HG03045 (cell line): ENCODE measurements at regions not wholly inside any gene's neighbourhood (a gene's known extent, or its start where the extent isn't known, plus 50 kb on each side); places are given as distances from the start of the nearest gene placed in this dataset.
"Not testable (repeated sequence)": the region's sequence is repeated elsewhere in the genome, so short reads cannot be mapped to it uniquely, and the experiment has no call there.

Experiments used
- ATAC-seq: cut with Tn5 transposase; IDR thresholded peaks from one replicate; pipeline ENCODE4 v1.9.1; 2021; ENCODE audit warnings: mild to moderate bottlenecking, moderate library complexity; ENCODE audit not compliant: unreplicated experiment

- peak; percentile 64 for ATAC-seq
These were observed 582.8 kb downstream of the ZEB2 start for GRCh38 chr2:143936848-143937722.

DNA sequence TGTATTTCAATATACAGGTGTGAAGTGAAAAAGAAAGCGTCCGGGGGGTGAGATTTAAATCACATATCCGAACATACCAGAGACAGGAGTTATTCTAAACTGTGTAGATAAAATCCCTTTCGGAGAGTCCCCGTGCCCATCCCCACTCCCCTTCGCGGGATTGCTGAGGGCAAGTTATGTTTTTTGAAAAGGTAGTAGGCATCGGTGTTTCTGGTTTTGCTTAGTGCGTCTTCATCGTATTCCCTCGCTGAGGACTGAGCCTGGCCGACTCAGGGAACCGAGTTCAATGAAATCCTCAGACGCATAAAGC is 583.4 kb downstream of the ZEB2 start:
- no peak for ATAC-seq

DNA sequence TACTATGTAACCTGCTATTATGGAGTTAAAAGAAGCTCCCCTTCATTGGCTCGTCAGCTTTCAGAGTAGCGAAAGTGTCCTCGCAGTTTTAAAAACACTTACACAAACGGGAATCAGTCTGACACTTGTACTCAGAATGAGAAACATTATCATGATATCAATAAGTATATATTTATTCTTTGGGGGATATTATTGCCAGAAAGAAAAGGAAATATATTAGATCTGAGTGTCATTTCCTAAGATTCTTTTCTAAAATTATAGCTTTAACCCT is 584.5 kb downstream of the ZEB2 start:
- ATAC-seq = no peak

DNA sequence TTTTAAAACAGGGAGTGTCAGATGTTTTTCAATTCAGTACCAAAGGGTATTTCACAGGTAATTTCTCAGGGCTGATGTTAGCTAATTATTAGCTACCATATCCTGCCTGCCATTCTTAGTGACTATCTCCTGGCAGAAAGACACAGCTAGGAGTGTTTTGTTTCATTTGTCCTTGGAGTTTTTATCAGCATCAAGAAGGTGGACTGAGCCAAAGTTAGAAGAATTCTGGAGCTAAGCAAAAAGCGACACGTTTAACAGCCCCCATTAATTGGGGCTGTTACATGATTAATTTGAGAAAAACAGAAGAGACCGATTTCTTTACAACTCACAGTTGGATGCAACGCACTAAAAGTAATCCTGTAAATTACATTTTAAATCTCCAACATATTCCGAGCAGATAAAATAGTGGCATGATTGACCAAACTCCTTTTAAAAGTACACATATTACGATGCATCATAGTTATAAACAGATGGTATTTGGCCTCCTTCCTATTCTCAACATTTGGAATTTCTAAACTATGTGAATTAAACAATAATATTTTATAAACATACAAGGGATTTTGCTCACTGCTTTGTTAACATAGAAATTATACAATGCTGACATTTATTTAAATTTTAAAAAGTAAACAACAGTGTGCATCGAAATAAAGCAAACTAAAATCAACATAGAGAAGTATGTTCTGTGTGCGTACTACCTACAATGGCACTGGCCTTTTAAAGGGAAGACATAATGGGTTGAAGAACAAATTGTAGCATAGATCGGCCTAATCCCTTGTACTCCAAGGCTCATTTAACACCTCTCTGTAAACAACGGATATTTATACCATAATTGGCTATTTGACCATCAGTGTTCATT is 585.1 kb downstream of the ZEB2 start:
- no peak for ATAC-seq

DNA sequence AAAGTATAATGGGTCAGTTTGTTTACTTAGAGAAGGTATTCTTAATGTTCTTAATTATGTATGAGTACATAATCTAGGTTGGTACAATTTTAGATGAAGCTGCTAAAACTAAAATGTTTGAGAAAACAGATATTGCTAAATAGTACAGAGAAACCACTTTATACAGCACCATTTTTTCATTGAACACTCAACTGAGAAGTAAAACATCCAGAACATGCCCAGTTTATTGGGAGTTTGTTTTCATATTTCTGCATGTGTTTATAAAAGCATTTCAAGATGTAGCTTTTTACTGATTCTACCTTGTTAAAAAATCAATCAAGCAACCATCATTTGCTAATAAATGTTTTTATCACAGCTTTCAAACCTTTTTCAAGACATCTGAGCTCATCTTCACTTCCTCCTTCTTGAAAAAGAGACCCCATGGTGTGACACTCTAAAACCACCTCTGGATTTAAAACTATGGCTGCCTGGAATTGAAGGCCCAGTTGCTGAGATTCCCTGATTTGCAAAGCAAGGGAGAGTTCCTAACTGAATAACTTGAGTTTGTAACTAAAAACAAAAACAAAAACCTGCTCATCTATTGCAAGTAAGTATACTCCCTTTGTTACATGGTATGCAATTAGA is 585.9 kb downstream of the ZEB2 start:
- no peak for ATAC-seq

DNA sequence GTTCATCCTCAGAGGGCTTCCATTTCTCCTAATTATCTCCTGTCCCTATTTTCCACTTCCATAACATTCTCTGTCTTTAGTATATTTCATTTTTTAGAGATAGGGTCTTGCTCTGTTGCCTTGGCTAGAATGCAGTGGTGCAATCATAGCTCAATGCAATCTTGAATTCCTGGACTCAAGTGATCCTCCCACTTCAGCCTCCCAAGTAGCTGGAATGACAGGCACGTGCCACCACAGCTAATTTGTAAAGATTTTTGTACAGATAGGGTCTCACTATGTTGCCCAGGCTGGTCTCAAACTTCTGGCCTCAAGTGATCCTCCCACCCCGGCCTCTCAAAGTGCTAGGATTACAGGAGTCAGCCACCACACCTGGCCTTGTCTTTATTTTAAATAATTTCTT is 589.0 kb downstream of the ZEB2 start:
- ATAC-seq = no peak

- no peak for ATAC-seq
These were observed 591.3 kb downstream of the ZEB2 start for GRCh38 chr2:143928613-143929012.

DNA sequence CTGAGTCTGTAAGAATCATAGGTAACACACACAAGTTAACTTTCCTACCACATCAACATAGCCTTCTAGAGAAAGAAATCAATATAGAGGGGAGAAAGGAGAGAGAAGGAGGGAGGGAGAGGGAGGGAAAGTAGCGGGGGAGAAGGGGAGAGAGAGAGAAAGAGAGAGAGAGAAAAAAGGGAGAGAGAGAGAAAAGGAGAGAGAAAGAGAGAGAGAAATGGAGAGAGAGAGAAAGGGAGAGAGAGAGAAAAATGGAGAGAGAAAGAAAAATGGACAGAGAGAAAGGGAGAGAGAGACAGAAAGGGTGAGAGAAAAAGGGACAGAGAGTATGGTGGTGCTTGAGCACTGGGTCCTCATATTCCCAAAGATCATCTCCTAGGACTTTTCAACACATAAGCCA is 591.7 kb downstream of the ZEB2 start:
- no peak for ATAC-seq

DNA sequence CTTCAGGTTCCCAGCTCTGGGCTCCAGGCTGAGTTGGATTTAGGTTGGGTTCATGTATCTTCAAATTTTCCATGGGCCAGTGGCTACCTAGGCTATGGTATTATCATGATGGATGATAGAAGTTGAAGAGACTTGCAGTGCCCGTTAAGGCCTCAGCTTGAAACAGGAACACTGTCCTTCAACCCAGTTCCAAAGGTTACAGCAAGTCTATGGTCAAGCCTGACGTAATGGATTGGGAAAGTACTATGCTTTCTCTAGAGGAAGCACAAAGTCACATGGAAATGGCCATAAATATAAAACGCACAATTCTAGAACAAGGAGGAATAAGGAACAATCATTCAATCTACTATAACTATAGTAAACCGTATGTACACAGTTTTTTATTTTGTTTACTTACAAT is 593.2 kb downstream of the ZEB2 start:
- no peak for ATAC-seq

DNA sequence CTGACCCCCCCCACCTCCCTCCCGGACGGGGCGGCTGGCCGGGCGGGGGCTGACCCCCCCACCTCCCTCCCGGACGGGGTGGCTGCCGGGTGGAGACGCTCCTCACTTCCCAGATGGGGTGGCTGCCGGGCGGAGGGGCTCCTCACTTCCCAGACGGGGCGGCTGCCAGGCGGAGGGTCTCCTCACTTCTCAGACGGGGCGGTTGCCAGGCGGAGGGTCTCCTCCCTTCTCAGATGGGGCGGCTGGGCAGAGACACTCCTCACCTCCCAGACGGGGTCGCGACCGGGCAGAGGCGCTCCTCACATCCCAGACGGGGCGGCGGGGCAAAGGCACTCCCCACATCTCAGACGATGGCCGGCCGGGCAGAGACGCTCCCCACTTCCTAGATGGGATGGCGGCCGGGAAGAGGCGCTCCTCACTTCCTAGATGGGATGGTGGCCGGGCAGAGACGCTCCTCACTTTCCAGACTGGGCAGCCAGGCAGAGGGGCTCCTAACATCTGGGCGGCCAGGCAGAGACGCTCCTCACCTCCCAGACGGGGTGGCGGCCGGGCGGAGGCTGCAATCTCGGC is 597.6 kb downstream of the ZEB2 start:
- not testable (repeated sequence) for ATAC-seq

DNA sequence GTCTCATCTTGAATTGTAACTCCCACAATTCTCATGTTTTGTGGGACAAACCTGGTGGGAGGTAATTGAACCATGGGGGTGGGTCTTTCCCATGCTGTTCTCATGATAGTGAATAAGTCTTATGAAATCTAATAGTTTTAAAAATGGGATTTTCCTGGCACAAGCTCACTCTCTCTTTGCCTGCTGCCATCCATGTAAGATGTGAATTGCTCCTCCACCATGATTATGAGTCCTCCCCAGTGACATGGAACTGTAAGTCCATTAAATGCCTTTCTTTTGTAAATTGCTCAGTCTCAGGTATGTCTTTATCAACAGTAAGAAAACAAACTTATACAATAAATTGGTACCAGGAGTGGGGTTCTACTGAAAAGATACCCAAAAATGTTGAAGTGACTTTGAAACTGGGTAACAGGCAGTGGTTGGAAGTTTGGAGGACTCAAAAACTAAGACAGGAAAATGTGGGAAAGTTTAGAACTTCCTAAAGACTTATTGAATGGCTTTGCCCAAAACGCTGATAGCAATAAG is 601.4 kb downstream of the ZEB2 start:
- no peak for ATAC-seq

DNA sequence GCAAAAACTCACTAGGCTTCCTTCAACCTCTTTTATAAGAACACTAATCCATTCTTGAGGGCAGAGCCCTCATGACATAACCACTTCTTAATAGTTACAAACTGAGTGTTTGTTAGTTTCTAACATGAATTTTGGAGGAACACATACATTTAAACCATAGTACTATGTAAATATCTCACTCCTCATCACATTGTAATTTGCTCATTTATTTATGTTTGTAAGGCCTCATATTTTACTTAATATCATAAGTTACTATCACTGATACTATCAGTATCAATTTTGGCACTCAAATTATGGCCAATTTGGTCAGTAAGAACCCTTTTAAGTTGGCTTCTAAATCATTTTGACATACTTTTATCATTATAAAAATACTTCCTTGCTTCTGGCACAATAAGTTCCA is 603.1 kb downstream of the ZEB2 start:
- ATAC-seq = no peak

DNA sequence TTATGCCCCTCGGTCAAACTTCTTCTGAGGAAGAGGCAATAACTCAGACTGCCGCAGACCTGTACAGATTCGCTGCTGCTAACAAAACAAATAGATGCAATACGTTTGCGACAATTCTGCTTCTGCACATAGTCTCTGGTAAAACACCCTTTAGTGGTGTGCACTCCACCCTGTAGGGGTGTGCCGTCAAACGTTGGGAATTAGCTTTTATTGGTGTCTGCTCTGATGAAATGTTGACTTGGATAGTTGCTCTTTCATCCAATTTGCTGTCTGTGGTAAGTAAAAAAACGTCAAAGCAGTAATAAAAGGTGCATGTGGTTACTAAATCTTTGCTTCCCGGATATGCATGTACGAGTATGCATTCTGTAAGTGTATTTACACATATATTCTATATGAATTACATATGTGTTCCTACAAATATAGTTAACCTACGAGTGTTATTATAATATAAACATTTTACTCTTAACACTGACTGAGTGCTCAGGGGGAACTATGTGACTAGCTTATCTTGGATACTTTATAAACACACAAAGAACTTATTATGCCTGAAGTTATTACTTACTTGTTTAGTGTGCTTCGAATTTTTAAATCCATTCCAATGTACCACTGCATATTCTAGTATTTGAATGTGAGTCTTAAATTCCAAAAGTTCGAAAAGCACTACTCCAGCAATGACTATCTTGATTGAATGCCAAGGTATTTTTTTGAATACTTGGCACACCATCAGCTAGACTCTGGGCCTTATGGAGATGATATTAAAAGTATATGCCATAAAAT is 610.2 kb downstream of the ZEB2 start:
- no peak for ATAC-seq

GRCh38 chr2:143908843-143909242 is 611.1 kb downstream of the ZEB2 start:
- ATAC-seq = no peak

DNA sequence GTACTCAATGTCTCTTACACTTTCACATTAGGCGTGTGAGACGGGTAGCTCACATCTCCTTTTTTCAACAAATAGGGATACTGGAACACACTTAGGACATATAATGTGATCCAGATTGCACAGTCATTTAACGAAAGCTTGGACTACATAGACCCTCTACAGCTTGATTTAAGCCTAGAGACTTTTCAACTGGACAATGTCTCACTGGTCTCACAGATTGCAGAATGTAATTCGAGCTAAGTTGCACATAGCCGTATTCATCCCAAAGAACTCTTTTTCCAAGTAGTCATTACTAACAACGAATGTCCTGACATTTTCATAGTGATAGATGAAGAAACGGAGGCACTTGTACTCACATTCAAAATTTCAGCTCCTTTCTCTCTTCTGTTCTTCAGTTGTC is 612.1 kb downstream of the ZEB2 start:
- ATAC-seq = no peak

DNA sequence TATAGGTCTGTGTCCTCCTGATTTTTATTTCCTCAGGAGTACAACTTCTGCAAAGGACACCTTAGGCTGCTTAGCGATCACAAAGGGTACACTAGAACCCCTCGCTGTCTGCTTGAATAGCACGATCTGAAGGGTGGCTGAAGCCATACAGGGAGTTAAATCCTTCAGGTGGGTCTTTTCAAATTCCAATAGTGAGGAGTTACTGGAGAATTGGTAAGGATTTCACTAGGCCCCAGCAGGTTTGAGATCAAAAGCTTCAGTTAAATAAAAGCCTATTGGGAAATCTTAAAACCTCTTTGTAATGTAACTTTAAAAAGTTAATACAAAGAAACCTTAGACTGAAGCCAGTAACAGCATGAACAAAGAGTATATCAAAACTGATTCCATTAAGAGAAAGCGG is 613.1 kb downstream of the ZEB2 start:
- no peak for ATAC-seq

- ATAC-seq = no peak
These were observed 614.3 kb downstream of the ZEB2 start for GRCh38 chr2:143905587-143905986.

GRCh38 chr2:143903172-143903856 is 616.6 kb downstream of the ZEB2 start:
- ATAC-seq = no peak

- ATAC-seq = peak; percentile 83
These were observed 618.6 kb downstream of the ZEB2 start for GRCh38 chr2:143901185-143901842.

DNA sequence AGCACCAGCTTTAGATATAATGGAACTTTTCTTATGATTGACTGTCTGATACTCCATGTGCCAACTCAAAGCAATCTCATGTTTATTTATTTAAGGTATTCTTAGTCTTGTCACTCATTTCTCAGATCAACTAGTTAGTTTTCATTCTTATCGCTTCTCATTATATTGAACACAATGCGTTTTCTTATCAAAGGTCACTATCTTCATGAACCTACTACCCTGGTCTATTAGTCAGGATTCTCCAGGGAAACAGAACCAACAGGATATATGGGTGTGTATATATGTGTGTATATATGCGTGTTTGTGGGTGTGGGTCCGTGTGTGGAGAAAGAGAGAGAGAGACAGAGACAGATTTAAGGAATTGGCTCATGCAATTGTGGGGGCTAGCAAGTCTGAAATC is 619.9 kb downstream of the ZEB2 start:
- no peak for ATAC-seq
